Karpas-422 (cell line): ENCODE measurements at regions not wholly inside any gene's neighbourhood (a gene's known extent, or its start where the extent isn't known, plus 50 kb on each side); places are given as distances from the start of the nearest gene placed in this dataset.

Experiments
- DNase-seq: peaks from one replicate; pipeline ENCODE4 v3.0.0-alpha.2; 2015
- H2AFZ ChIP-seq: fragments of 200-600 bp; sonication (generic); 2 replicates; pipeline ENCODE4 v1.6.1; 2014; ENCODE audit warnings: antibody characterized with exemption, low read length, mixed read lengths
- H3K27ac ChIP-seq: fragments of 200-600 bp; sonication (generic); 2 replicates; pipeline ENCODE4 v1.5.1; 2014; ENCODE audit warnings: mild to moderate bottlenecking, low read length, moderate library complexity
- H3K27me3 ChIP-seq: fragments of 200-600 bp; sonication (generic); 2 replicates; pipeline ENCODE4 v1.6.1; 2014; ENCODE audit warnings: low read length, mixed read lengths
- H3K36me3 ChIP-seq: fragments of 200-600 bp; sonication (generic); 2 replicates; pipeline ENCODE4 v1.6.1; 2014; ENCODE audit warnings: low read length, mixed read lengths; ENCODE audit not compliant: insufficient read depth
- H3K4me1 ChIP-seq: fragments of 200-600 bp; sonication (generic); 2 replicates; pipeline ENCODE4 v1.6.1; 2014; ENCODE audit warnings: mild to moderate bottlenecking, low read length, mixed read lengths
- H3K4me2 ChIP-seq: fragments of 200-600 bp; sonication (generic); 2 replicates; pipeline ENCODE4 v1.6.1; 2014; ENCODE audit warnings: low read length, low read depth, mild to moderate bottlenecking; ENCODE audit not compliant: poor library complexity, severe bottlenecking
- H3K4me3 ChIP-seq: fragments of 200-600 bp; sonication (generic); 2 replicates; pipeline ENCODE4 v1.5.1; 2014; ENCODE audit warnings: mild to moderate bottlenecking, antibody characterized with exemption, low read length, mixed read lengths
- H3K79me2 ChIP-seq: fragments of 200-600 bp; sonication (generic); 2 replicates; pipeline ENCODE4 v1.6.1; 2014; ENCODE audit warnings: mild to moderate bottlenecking, low read length, mixed read lengths
- H3K9ac ChIP-seq: fragments of 200-600 bp; sonication (generic); 2 replicates; pipeline ENCODE4 v1.6.0; 2014; ENCODE audit warnings: low read length
- H3K9me2 ChIP-seq: fragments of 200-600 bp; sonication (generic), shearing (Covaris generic); replicated peaks from 2 replicates; pipeline ENCODE4 v1.6.0; 2014; ENCODE audit warnings: mild to moderate bottlenecking, low read length, moderate library complexity; ENCODE audit not compliant: insufficient read depth
- H3K9me3 ChIP-seq: fragments of 300-700, 200-600 bp; sonication (generic); 2 replicates; pipeline ENCODE4 v1.6.1; 2014; ENCODE audit warnings: low read length, mixed read lengths
- H4K20me1 ChIP-seq: fragments of 200-600 bp; sonication (generic); 2 replicates; pipeline ENCODE4 v1.6.1; 2014; ENCODE audit warnings: mild to moderate bottlenecking, antibody characterized with exemption, low read length, low read depth; ENCODE audit not compliant: insufficient read depth

DNA sequence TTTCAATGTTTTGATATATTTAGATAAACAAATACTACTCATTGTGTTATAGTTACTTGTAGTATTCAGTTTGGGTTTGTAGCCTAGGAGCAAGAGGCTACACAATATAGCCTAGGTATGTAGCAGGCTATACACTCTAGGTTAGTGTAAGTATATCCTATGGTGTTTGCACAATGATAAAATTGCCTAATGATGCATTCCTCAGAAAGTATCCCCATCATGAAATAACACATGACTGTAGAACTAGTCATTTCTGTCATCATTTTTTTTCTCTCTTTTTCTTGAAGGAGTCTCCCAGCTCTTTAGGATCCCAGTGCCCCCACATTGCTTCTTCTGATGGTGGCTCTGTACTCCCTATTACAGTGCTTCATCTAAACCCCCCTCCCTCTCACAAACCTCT lies 157.7 kb upstream of the CADPS start:
- Histone ChIP-seq H3K4me2 (no peak overlapping the region), H3K27me3 (no peaks in the 10 kb centered on the region), H3K9me2 (no peaks in the 10 kb centered on the region), H3K27ac (no peak overlapping the region), H3K4me3 (no peak overlapping the region), H3K9ac (no peak overlapping the region), H3K79me2 (no peaks in the 10 kb centered on the region), H3K36me3 (no peaks in the 10 kb centered on the region), H2AFZ (no peak overlapping the region), H4K20me1 (no peaks in the 10 kb centered on the region), H3K4me1 (no peaks in the 10 kb centered on the region), H3K9me3 (no peaks in the 10 kb centered on the region)
- no peak for DNase-seq

DNA sequence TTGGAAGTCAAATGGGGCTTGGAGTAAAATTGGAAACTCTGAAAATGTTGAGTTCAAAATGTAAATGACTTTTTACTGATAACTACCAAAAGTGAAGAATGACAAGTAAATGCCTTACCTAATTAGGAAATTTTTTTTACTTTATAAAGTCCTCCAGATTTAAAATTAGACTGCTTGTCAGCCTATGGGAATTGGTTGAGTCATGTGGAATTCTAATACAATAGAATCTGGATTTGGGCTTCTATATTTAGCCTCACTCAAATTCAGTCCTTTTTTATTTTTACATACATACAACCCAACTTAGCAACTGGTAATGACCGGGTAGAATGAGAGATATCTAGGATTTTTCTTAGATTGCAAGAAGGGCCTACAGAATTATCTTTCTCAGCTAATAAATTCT lies 158.9 kb upstream of the CADPS start:
- Histone ChIP-seq H3K9me2 (no peaks in the 10 kb centered on the region), H3K27me3 (no peaks in the 10 kb centered on the region), H3K4me2 (no peak overlapping the region), H3K27ac (no peak overlapping the region), H3K79me2 (no peaks in the 10 kb centered on the region), H3K9me3 (no peaks in the 10 kb centered on the region), H3K4me3 (no peak overlapping the region), H4K20me1 (no peaks in the 10 kb centered on the region), H3K4me1 (no peaks in the 10 kb centered on the region), H3K36me3 (no peaks in the 10 kb centered on the region), H3K9ac (no peak overlapping the region), H2AFZ (no peak overlapping the region)
- no peak for DNase-seq

DNA sequence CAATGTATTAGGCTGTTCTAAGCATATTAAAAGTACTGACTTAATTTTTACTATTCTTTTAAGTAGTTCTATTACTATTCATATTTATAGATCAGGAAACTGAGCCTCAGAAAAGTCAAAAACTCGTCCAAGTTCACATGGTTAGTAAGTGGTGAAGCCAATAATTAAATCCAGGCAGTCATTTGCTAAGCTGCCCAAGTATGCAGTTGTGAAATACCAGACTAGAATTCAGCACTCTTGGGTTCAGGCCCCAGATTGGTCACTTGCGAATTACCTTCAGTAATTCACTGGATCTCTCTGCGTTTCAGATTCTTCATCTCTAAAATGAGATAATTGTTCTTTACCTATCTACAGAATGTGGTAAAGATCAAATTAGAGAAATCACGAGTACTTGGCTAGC lies 161.9 kb upstream of the CADPS start:
- no peaks in the 10 kb centered on the region for H3K79me2 ChIP-seq
- no peak overlapping the region for H3K9ac ChIP-seq
- no peak overlapping the region for H3K27ac ChIP-seq
- no peak for DNase-seq
- no peaks in the 10 kb centered on the region; the same call in 1 of the 2 replicates for H3K9me2 ChIP-seq
- no peaks in the 10 kb centered on the region for H3K27me3 ChIP-seq
- H3K9me3 ChIP-seq, result no peaks in the 10 kb centered on the region
- no peaks in the 10 kb centered on the region for H4K20me1 ChIP-seq
- no peak overlapping the region for H2AFZ ChIP-seq
- H3K4me3 ChIP-seq, result no peak overlapping the region
- H3K4me2 ChIP-seq, result no peak overlapping the region
- no peaks in the 10 kb centered on the region for H3K36me3 ChIP-seq
- H3K4me1 ChIP-seq, result no peaks in the 10 kb centered on the region

DNA sequence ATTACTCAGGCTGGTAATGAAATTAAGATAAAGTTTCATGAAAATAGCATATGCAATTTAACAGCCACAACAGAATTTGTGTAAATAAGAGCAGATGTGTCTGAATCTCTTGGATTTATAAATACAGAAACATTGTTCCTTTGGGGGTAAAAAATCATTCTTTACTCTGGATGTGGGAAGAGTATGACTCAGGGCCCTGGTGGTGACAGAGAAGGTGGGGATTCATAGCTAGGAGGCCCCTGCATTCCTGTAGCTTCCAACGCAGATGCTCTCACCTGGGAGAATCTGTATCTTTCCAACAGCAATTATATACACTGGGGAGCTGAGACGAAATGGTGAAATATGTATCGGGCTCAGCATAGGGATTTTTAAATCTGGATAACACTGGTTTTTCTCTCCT lies 167.6 kb upstream of the CADPS start:
- H3K9me3 ChIP-seq, result no peaks in the 10 kb centered on the region
- no peak overlapping the region for H3K9ac ChIP-seq
- H3K79me2 ChIP-seq, result no peaks in the 10 kb centered on the region
- no peak overlapping the region for H3K4me2 ChIP-seq
- no peaks in the 10 kb centered on the region for H3K4me1 ChIP-seq
- H3K27ac ChIP-seq, result no peak overlapping the region
- H4K20me1 ChIP-seq, result no peaks in the 10 kb centered on the region
- no peaks in the 10 kb centered on the region; the same call in 1 of the 2 replicates for H3K9me2 ChIP-seq
- H3K27me3 ChIP-seq, result no peaks in the 10 kb centered on the region
- DNase-seq, result no peak
- H2AFZ ChIP-seq, result no peak overlapping the region
- no peaks in the 10 kb centered on the region for H3K36me3 ChIP-seq
- H3K4me3 ChIP-seq, result no peak overlapping the region

DNA sequence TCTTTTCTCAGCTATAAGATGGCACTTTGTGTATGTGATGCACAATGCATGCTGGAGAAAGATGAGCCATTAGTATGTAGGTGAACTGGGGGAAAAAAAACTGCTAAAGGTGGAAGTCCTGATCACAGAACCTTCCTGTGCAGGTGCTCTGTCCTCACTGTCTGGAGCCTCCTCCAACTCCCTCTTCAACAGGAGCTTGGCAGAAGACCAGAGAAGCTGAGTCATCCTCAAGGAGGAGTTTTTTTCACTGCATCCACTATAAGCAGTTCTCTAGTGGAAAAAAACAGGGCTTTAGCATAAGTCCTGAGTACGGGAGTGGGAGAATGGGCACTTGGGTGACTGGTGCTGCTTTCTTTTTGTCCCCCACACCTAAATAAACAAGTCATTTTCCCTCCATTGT lies 168.4 kb upstream of the CADPS start:
- Histone ChIP-seq H3K36me3 (no peaks in the 10 kb centered on the region), H2AFZ (no peak overlapping the region), H3K4me2 (no peak overlapping the region), H3K9ac (no peak overlapping the region), H4K20me1 (no peaks in the 10 kb centered on the region), H3K9me2 (no peaks in the 10 kb centered on the region; the same call in 1 of the 2 replicates), H3K79me2 (no peaks in the 10 kb centered on the region), H3K27ac (no peak overlapping the region), H3K4me3 (no peak overlapping the region), H3K9me3 (no peaks in the 10 kb centered on the region), H3K27me3 (no peaks in the 10 kb centered on the region), H3K4me1 (no peaks in the 10 kb centered on the region)
- no peak for DNase-seq

DNA sequence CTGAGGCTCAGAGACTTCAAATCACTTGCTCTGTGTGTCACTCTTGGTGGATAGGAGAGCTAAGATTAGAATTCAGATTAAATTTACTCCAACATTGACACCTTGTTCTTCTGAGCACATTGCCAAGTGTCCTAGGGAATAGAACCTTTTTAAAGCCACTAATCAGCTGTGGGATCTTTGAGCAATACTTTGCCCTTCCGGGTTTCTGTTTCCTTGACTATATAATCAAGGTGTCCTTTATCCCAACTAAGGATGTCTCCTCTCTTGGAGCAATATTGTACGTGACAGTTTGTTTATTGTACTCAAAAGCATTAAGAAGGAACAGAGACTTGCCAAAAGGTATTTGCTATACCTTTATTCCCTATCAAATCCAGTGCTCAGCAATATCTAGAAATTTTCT lies 170.9 kb upstream of the CADPS start:
- H4K20me1 ChIP-seq, result no peaks in the 10 kb centered on the region
- DNase-seq, result no peak
- no peaks in the 10 kb centered on the region for H3K27me3 ChIP-seq
- H3K9me2 ChIP-seq, result no peaks in the 10 kb centered on the region; the same call in 1 of the 2 replicates
- H3K36me3 ChIP-seq, result no peaks in the 10 kb centered on the region
- H3K79me2 ChIP-seq, result no peaks in the 10 kb centered on the region
- no peak overlapping the region for H3K4me3 ChIP-seq
- no peak overlapping the region for H3K9ac ChIP-seq
- H2AFZ ChIP-seq, result no peak overlapping the region
- H3K9me3 ChIP-seq, result no peaks in the 10 kb centered on the region
- H3K4me2 ChIP-seq, result no peak overlapping the region
- no peak overlapping the region for H3K27ac ChIP-seq
- no peaks in the 10 kb centered on the region for H3K4me1 ChIP-seq

DNA sequence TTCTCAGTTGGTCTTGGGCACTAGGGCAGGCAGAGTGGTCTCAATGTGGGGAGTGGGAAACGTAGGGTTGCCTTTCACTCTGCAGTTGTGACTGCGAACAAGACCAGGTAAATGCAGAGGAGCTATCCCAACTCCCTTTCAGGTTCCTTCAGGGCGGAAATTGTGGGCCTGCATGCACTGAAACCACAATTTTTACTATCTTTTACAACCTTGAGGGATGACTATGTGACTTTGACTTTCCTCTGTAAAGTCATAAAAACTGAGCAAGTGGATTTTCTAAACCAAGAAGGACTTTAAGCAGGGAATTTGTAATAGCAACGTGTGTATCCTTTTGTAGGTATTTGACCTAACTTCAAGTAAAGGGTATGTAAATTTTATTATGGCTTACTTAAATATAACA lies 171.4 kb upstream of the CADPS start:
- Histone ChIP-seq H3K79me2 (no peaks in the 10 kb centered on the region), H3K9ac (no peak overlapping the region), H3K4me1 (no peaks in the 10 kb centered on the region), H3K36me3 (no peaks in the 10 kb centered on the region), H3K4me2 (no peak overlapping the region), H3K4me3 (no peak overlapping the region), H2AFZ (no peak overlapping the region), H3K27ac (no peak overlapping the region), H4K20me1 (no peaks in the 10 kb centered on the region), H3K9me2 (no peaks in the 10 kb centered on the region), H3K27me3 (no peaks in the 10 kb centered on the region), H3K9me3 (no peaks in the 10 kb centered on the region)
- no peak for DNase-seq

DNA sequence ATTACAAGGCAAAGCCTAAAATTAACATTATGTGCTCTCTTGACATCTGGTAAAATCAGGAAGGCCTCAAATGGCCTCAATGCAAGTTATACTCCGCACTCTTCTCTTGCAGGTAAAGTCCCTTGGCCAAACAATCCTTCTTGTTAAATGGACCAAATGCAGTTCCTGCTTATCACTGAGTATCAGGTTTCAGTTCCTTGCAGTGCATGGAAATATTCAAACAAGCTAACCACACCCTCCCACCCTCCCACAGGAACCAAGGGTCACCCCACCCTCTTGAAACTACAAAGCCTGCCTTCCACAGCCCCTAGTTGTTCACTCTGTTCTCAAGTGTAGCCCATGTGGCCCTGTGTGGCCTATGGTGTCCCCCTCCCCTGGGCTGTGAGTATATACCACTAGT lies 171.9 kb upstream of the CADPS start:
- Histone ChIP-seq H3K4me1 (no peaks in the 10 kb centered on the region), H2AFZ (no peak overlapping the region), H3K79me2 (no peaks in the 10 kb centered on the region), H3K9ac (no peak overlapping the region), H3K27ac (no peak overlapping the region), H3K9me3 (no peaks in the 10 kb centered on the region), H3K27me3 (no peaks in the 10 kb centered on the region), H3K4me2 (no peak overlapping the region), H3K9me2 (no peaks in the 10 kb centered on the region), H4K20me1 (no peaks in the 10 kb centered on the region), H3K4me3 (no peak overlapping the region), H3K36me3 (no peaks in the 10 kb centered on the region)
- DNase-seq, result no peak
